Loucy (cell line): ENCODE measurements at regions not wholly inside any gene's neighbourhood (a gene's known extent, or its start where the extent isn't known, plus 50 kb on each side); places are given as distances from the start of the nearest gene placed in this dataset.

Source experiments
- EZH2phosphoT487 ChIP-seq: fragments of 200-600 bp; IDR thresholded peaks from 2 replicates; pipeline ENCODE4 v1.6.1; 2018; ENCODE audit warnings: antibody characterized with exemption, mild to moderate bottlenecking, moderate library complexity, borderline replicate concordance
- TF ChIP-seq, protein P1 (sequence below): fragments of 200-600 bp; sonication (generic); conservative IDR thresholded peaks from 2 replicates; pipeline ENCODE4 v1.5.1; 2014; ENCODE audit warnings: mild to moderate bottlenecking, antibody characterized with exemption, low read length

DNA sequence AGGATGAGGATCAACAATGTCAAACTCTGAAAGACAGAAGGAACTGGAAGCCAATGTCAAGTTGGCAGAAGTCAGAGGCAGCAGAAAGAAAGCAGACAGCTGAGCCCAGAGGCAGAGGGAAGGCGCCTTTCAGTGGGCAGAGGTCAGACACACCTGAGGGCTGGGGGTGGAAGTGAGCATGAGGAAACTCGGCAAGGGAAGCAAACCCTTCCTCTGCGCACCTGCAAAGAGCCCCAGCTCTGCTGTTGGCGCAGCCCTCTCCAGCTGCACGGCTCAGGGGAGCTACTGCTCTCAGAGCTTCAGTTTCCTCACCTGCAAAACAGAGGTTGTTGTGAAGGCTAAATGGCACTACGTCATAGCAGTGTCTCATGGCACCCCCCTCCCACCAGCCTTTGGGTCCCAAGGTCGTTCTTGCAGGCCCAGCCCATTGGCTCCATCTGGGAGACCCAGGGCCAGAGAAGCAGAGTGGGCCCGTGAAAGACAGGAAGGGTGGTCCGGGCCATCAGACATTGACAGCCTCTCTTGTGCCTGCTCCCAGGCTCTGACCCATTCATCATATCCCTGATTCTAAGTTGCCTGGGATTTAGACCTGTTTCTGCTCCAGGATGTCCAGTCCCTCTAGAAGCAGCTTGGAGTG is 53.3 kb upstream of the SLC6A11 start:
- TF ChIP-seq, protein P1, sequence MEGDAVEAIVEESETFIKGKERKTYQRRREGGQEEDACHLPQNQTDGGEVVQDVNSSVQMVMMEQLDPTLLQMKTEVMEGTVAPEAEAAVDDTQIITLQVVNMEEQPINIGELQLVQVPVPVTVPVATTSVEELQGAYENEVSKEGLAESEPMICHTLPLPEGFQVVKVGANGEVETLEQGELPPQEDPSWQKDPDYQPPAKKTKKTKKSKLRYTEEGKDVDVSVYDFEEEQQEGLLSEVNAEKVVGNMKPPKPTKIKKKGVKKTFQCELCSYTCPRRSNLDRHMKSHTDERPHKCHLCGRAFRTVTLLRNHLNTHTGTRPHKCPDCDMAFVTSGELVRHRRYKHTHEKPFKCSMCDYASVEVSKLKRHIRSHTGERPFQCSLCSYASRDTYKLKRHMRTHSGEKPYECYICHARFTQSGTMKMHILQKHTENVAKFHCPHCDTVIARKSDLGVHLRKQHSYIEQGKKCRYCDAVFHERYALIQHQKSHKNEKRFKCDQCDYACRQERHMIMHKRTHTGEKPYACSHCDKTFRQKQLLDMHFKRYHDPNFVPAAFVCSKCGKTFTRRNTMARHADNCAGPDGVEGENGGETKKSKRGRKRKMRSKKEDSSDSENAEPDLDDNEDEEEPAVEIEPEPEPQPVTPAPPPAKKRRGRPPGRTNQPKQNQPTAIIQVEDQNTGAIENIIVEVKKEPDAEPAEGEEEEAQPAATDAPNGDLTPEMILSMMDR: no peak
- no peak for TF ChIP-seq EZH2phosphoT487
